ENCODE measurements at regions not wholly inside any gene's neighbourhood (a gene's known extent, or its start where the extent isn't known, plus 50 kb on each side); places are given as distances from the start of the nearest gene placed in this dataset.

- no peak overlapping the region for H3K27ac ChIP-seq
- H3K27me3 ChIP-seq (ENCODE audit: insufficient read depth, low read depth), result no peaks in the 10 kb centered on the region
- no peak overlapping the region for H3K9ac ChIP-seq
- H4K20me1 ChIP-seq (ENCODE audit: insufficient read depth), result no peaks in the 10 kb centered on the region
- no peaks in the 10 kb centered on the region for H3K4me1 ChIP-seq (ENCODE audit: low read depth, poor library complexity, severe bottlenecking)
- no peak overlapping the region for H3K4me2 ChIP-seq
- no peaks in the 10 kb centered on the region for H3K36me3 ChIP-seq (ENCODE audit: insufficient read depth)
- TF ChIP-seq CTCF (conservative IDR thresholded peaks at IDR 0.05; ENCODE audit: low read depth, low read length), result no peak
- no peaks in the 10 kb centered on the region for H3K79me2 ChIP-seq (ENCODE audit: insufficient read depth, low read depth)
- no peak overlapping the region for H2AFZ ChIP-seq (ENCODE audit: low read depth)
- H3K4me3 ChIP-seq (IDR thresholded peaks at IDR 0.05; ENCODE audit: insufficient read depth, low read depth, low read length), result no peak overlapping the region
Observed at GRCh38 chr11:91866642-91867041, 358.0 kb upstream of the FAT3 start.

- Histone ChIP-seq H2AFZ (ENCODE audit: low read depth) (no peak overlapping the region), H4K20me1 (ENCODE audit: insufficient read depth) (no peaks in the 10 kb centered on the region), H3K4me1 (ENCODE audit: low read depth, poor library complexity, severe bottlenecking) (no peaks in the 10 kb centered on the region), H3K4me2 (no peak overlapping the region), H3K27me3 (ENCODE audit: insufficient read depth, low read depth) (no peaks in the 10 kb centered on the region), H3K4me3 (IDR thresholded peaks at IDR 0.05; ENCODE audit: insufficient read depth, low read depth, low read length) (no peak overlapping the region), H3K79me2 (ENCODE audit: insufficient read depth, low read depth) (no peaks in the 10 kb centered on the region), H3K27ac (no peak overlapping the region), H3K36me3 (ENCODE audit: insufficient read depth) (no peaks in the 10 kb centered on the region), H3K9ac (no peak overlapping the region)
- no peak for TF ChIP-seq CTCF (conservative IDR thresholded peaks at IDR 0.05; ENCODE audit: low read depth, low read length)
Observed at GRCh38 chr11:91860661-91861060, 364.0 kb upstream of the FAT3 start.

- Histone ChIP-seq H3K36me3 (ENCODE audit: insufficient read depth) (no peaks in the 10 kb centered on the region), H3K27me3 (ENCODE audit: insufficient read depth, low read depth) (no peaks in the 10 kb centered on the region), H3K79me2 (ENCODE audit: insufficient read depth, low read depth) (no peaks in the 10 kb centered on the region), H3K4me2 (no peak overlapping the region), H2AFZ (ENCODE audit: low read depth) (no peak overlapping the region), H3K4me3 (IDR thresholded peaks at IDR 0.05; ENCODE audit: insufficient read depth, low read depth, low read length) (no peak overlapping the region), H4K20me1 (ENCODE audit: insufficient read depth) (no peaks in the 10 kb centered on the region), H3K4me1 (ENCODE audit: low read depth, poor library complexity, severe bottlenecking) (no peaks in the 10 kb centered on the region), H3K27ac (no peak overlapping the region), H3K9ac (no peak overlapping the region)
- no peak for TF ChIP-seq CTCF (conservative IDR thresholded peaks at IDR 0.05; ENCODE audit: low read depth, low read length)
Observed at GRCh38 chr11:91859666-91860065, 365.0 kb upstream of the FAT3 start.

GRCh38 chr11:91857179-91857578 is 367.4 kb upstream of the FAT3 start:
- no peak overlapping the region for H2AFZ ChIP-seq (ENCODE audit: low read depth)
- no peak for TF ChIP-seq CTCF (conservative IDR thresholded peaks at IDR 0.05; ENCODE audit: low read depth, low read length)
- no peaks in the 10 kb centered on the region for H3K36me3 ChIP-seq (ENCODE audit: insufficient read depth)
- H3K9ac ChIP-seq, result no peak overlapping the region
- H3K79me2 ChIP-seq (ENCODE audit: insufficient read depth, low read depth), result no peaks in the 10 kb centered on the region
- no peak overlapping the region for H3K4me2 ChIP-seq
- H3K4me3 ChIP-seq (IDR thresholded peaks at IDR 0.05; ENCODE audit: insufficient read depth, low read depth, low read length), result no peak overlapping the region
- H3K27ac ChIP-seq, result no peak overlapping the region
- H3K4me1 ChIP-seq (ENCODE audit: low read depth, poor library complexity, severe bottlenecking), result no peaks in the 10 kb centered on the region
- H3K27me3 ChIP-seq (ENCODE audit: insufficient read depth, low read depth), result no peaks in the 10 kb centered on the region
- H4K20me1 ChIP-seq (ENCODE audit: insufficient read depth), result no peaks in the 10 kb centered on the region

GRCh38 chr11:91854780-91855179 is 369.8 kb upstream of the FAT3 start:
- no peak for TF ChIP-seq CTCF (conservative IDR thresholded peaks at IDR 0.05; ENCODE audit: low read depth, low read length)
- Histone ChIP-seq H3K4me3 (IDR thresholded peaks at IDR 0.05; ENCODE audit: insufficient read depth, low read depth, low read length) (no peak overlapping the region), H3K27me3 (ENCODE audit: insufficient read depth, low read depth) (no peaks in the 10 kb centered on the region), H3K4me2 (no peak overlapping the region), H3K36me3 (ENCODE audit: insufficient read depth) (no peaks in the 10 kb centered on the region), H3K27ac (no peak overlapping the region), H3K4me1 (ENCODE audit: low read depth, poor library complexity, severe bottlenecking) (no peaks in the 10 kb centered on the region), H4K20me1 (ENCODE audit: insufficient read depth) (no peaks in the 10 kb centered on the region), H3K79me2 (ENCODE audit: insufficient read depth, low read depth) (no peaks in the 10 kb centered on the region), H2AFZ (ENCODE audit: low read depth) (no peak overlapping the region), H3K9ac (no peak overlapping the region)
